Gastroesophageal sphincter (tissue), 4 donors: ENCODE measurements at regions not wholly inside any gene's neighbourhood (a gene's known extent, or its start where the extent isn't known, plus 50 kb on each side); places are given as distances from the start of the nearest gene placed in this dataset.

ENCODE experiments used
- ATAC-seq: fragments of 150-250 bp; one replicate; pipeline ENCODE4 v1.9.1; 2016; ENCODE audit warnings: mild to moderate bottlenecking, moderate library complexity
- H3K27ac ChIP-seq, 4 donors: fragments of 200-600 bp; sonication (generic) in 3 of 4; 1 replicate in 3 of 4; 2 replicates in 1 of 4; pipeline ENCODE4 v1.5.1; 2016 to 2019
- H3K27me3 ChIP-seq: fragments of 200-600 bp; sonication (generic); one replicate; pipeline ENCODE4 v1.5.1; 2019
- H3K36me3 ChIP-seq, 2 donors: fragments of 200-600 bp; sonication (generic); one replicate each; pipeline ENCODE4 v1.5.1; 2019; ENCODE audit warnings: control low read depth in 1 of 2
- H3K4me1 ChIP-seq, 3 donors: fragments of 200-600 bp; sonication (generic); 1 replicate in 2 of 3; 2 replicates in 1 of 3; pipeline ENCODE4 v1.5.1; 2016 to 2019; ENCODE audit warnings: control low read depth in 2 of 3
- H3K4me3 ChIP-seq, 2 donors: fragments of 200-600 bp; sonication (generic); one replicate each; pipeline ENCODE4 v1.5.1; 2019; ENCODE audit warnings: mild to moderate bottlenecking in 1 of 2, moderate library complexity in 1 of 2
- H3K9me3 ChIP-seq, 3 donors: fragments of 200-600 bp; sonication (generic); one replicate each; pipeline ENCODE4 v1.5.1; 2017 to 2019; ENCODE audit warnings: control low read depth in 2 of 3
- EP300 ChIP-seq: sonication (generic); formaldehyde crosslinking; IDR thresholded peaks from one replicate; pipeline ENCODE4 v1.6.1; 2017; ENCODE audit warnings: antibody characterized with exemption, mild to moderate bottlenecking
- POLR2A ChIP-seq, 2 donors: fragments of 450-650 bp; IDR thresholded peaks; one replicate each; pipeline ENCODE4 v1.6.1; 2017; ENCODE audit warnings: antibody characterized with exemption in 2 of 2, mild to moderate bottlenecking in 2 of 2, moderate library complexity in 1 of 2
- POLR2AphosphoS5 ChIP-seq: sonication (generic); formaldehyde crosslinking; IDR thresholded peaks from one replicate; pipeline ENCODE4 v1.6.1; 2017; ENCODE audit warnings: antibody characterized with exemption
- WGBS, 2 donors: methylation state at CpG; one replicate each; pipeline ENCODE4 v1.1.5; 2018; ENCODE audit warnings: low coverage in 1 of 2; 5-methylcytosine and 5-hydroxymethylcytosine counted together
- TF ChIP-seq, protein P1 (sequence below), 4 experiments: fragments of 200-600 bp in 2 of 4; fragments of 450-650 bp in 2 of 4; sonication (generic) in 1 of 4; IDR thresholded peaks; one replicate each; pipeline ENCODE4 v1.5.1; 2017 to 2019; ENCODE audit warnings: antibody characterized with exemption in 4 of 4, mild to moderate bottlenecking in 2 of 4, moderate library complexity in 2 of 4

DNA sequence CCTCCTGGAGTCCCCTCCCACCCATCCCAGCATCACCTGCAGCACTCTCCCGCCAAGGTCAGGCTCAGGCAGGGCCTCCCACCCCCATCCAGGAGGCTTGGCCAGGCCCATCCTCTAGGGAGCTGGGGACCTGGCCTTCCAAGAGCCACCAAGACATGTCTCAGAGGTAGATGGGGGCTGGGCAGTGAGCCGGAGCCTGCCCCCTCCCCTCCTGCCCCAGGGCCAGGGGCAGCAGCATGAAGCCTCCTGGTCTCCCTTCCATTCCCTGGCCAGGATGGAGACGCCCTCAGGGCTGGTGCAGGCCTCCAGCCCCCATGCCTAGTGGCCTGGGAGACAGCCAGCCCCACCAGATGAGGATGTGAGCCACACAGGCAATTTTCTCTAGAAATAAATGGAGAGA lies 69.3 kb upstream of the C14orf180 start:
- WGBS, 2 donors: no CpG with 5 or more reads among the region's 3 CpGs
- Histone ChIP-seq H3K36me3 (no peaks in the 10 kb centered on the region), H3K4me1 (no peaks in the 10 kb centered on the region), H3K4me3 (no peak overlapping the region), H3K27me3 (peaks cover 67% of the 10 kb centered on the region), H3K9me3 (peaks cover 0 to 17% (median 0%) of the 10 kb centered on the region in 3 donors), H3K27ac (no peak overlapping the region)
- ATAC-seq: no peak
- TF ChIP-seq, protein P1, sequence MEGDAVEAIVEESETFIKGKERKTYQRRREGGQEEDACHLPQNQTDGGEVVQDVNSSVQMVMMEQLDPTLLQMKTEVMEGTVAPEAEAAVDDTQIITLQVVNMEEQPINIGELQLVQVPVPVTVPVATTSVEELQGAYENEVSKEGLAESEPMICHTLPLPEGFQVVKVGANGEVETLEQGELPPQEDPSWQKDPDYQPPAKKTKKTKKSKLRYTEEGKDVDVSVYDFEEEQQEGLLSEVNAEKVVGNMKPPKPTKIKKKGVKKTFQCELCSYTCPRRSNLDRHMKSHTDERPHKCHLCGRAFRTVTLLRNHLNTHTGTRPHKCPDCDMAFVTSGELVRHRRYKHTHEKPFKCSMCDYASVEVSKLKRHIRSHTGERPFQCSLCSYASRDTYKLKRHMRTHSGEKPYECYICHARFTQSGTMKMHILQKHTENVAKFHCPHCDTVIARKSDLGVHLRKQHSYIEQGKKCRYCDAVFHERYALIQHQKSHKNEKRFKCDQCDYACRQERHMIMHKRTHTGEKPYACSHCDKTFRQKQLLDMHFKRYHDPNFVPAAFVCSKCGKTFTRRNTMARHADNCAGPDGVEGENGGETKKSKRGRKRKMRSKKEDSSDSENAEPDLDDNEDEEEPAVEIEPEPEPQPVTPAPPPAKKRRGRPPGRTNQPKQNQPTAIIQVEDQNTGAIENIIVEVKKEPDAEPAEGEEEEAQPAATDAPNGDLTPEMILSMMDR (IDR thresholded peaks at IDR 0.05): no peak
- TF ChIP-seq POLR2A (IDR thresholded peaks at IDR 0.05) (no peak), EP300 (no peak), POLR2AphosphoS5 (no peak)

DNA sequence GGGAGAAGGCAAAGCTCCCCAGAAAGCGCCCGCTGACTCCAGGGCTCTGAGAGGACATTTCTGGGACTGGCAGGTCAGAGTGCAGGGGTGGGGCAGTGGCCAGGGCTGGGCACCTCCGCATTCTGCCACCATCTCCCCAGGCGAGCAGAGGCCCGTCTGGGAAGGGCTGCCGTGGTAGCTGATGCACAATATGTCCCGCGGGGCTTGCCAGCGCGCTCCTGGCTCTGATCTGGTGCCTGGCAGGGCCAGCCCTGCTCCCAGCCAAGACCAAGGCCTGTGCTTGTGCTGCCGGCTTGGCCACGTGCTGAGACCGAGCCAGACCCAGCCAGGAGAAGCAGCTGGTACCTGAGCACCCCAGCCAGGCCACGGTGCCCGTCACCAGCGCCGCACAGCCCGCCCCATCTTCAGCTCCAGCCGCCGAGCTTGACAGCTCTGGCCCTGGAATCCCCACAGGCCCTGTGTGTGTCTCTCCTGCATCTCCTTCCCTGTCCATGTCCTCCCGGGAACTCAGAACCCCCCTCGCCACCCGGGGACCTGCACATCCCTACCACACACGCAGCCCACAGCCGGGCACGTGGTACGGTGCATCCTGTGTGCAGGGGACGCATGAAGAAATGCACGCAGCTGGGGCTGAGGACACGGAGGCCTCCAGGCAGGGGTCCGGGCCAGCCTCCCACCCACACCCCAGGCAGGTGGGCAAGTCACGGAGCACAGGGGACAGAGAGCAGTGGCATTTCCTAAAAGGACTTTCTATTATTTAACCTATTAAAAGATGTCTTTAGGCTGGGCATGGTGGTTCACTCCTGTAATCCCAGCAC lies 68.6 kb upstream of the C14orf180 start:
- H3K27me3 ChIP-seq: peaks cover 63% of the 10 kb centered on the region

DNA sequence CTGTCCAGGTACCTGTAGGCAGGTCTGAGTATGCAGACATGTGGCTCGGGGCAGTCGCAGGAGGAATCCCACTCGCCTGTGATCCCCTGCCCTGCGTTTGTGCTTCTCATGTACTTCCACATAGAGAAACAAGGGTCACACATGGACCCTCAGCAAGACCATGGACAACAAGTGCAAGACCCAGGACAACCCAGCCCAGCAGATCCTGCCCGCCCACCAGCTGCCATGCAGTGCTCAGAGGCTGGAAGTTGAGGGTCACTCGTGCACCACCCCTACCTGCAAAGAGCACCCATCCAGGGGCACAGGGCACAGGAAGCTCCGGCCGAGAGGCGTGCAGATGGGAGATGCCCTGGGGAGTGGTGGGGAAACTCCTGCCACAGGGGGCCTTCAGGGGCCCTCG lies 67.5 kb upstream of the C14orf180 start:
- Histone ChIP-seq H3K4me3 (no peak overlapping the region), H3K27ac (no peak overlapping the region), H3K9me3 (peaks cover 0 to 28% (median 0%) of the 10 kb centered on the region in 3 donors), H3K4me1 (no peaks in the 10 kb centered on the region), H3K27me3 (peaks cover 56% of the 10 kb centered on the region), H3K36me3 (no peaks in the 10 kb centered on the region)
- ATAC-seq: no peak
- no CpG with 5 or more reads among the region's 10 CpGs for WGBS, 2 donors
- no peak for TF ChIP-seq POLR2A (IDR thresholded peaks at IDR 0.05)
- TF ChIP-seq POLR2AphosphoS5: no peak
- no peak for TF ChIP-seq EP300
- TF ChIP-seq, protein P1 (IDR thresholded peaks at IDR 0.05): no peak

More for the DNA sequence above, 68.6 kb upstream of the C14orf180 start:
- Histone ChIP-seq H3K9me3 (peaks cover 0 to 20% (median 0%) of the 10 kb centered on the region in 3 donors), H3K4me1 (no peaks in the 10 kb centered on the region), H3K36me3 (no peaks in the 10 kb centered on the region), H3K4me3 (no peak overlapping the region), H3K27ac (no peak overlapping the region)
- 100% methylated on average over 2 of the region's 32 CpGs; no CpG with 5 or more reads in 1 of the 2 donors for WGBS, 2 donors
- ATAC-seq: no peak
- no peak for TF ChIP-seq EP300
- TF ChIP-seq, protein P1 (IDR thresholded peaks at IDR 0.05): no peak
- no peak for TF ChIP-seq POLR2AphosphoS5
- TF ChIP-seq POLR2A (IDR thresholded peaks at IDR 0.05): no peak

DNA sequence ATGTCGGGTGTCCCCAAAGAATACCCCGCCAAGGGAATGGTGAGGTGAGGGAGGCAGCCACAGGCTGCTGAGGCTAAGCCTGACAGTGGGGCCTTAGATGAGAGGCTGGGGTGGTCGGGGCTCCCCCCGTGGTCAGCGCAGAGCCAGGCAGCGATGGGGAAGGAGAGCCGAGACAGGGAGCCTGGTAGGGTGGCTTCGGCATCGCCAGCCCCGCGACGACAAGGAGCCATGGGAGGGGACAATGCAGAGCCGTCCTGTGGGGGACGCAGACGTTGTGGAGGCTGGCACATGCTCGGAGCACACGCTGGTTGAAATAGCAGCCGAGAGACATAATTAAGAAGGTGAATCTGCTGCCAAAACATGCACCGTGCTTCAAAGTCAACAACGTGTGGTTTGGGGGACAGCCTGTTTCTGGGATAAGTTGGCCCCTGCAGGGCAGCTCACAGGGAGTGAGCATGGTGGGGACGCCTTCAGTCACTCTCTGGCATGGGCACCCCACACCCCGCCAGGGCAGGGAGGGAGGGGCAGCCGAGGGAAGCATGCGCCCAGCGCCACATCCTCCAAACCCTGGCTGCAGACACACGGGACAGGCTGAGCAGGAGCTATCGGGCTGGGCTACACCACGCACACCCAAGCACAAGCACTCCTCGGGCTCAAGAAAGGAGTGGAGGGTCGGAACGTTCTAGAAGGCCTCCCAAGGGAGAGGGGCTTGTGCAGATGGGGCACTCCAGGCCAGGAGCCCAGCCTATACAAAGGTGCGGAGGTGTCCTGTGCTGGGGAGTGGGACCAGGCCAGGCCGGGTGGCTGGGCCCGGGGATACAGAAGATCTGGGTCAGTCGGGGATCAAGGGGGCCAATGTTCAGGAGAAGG lies 66.6 kb upstream of the C14orf180 start:
- H3K27ac ChIP-seq: no peak overlapping the region
- no peaks in the 10 kb centered on the region for H3K4me1 ChIP-seq
- peaks cover 52% of the 10 kb centered on the region for H3K27me3 ChIP-seq
- no peak for ATAC-seq
- H3K9me3 ChIP-seq: peaks cover 0 to 28% (median 0%) of the 10 kb centered on the region in 3 donors
- 72% methylated on average over 15 of the region's 35 CpGs; no CpG with 5 or more reads in 1 of the 2 donors for WGBS, 2 donors
- no peak for TF ChIP-seq POLR2AphosphoS5
- H3K36me3 ChIP-seq: no peaks in the 10 kb centered on the region
- H3K4me3 ChIP-seq: no peak overlapping the region

DNA sequence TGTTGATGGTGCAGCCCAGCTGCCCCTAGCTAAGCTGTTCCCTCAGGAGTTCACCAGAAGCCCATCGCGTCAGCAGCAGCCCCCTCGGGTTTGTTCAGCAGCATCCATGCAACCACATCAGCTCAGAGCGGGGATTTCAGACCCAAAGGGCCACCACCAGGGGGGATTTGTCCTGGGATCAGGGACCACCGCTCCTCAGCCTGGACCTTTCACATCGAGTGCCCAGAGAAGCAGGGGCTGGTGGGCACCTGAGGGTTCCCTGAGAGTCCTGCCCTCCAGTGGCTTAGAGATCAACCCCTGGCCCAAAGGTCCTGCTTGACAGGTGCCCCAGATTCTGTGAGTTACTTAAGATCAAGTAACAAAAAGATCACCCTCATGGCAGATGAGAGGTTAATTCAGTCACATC lies 65.9 kb upstream of the C14orf180 start:
- Histone ChIP-seq H3K9me3 (peaks cover 0 to 25% (median 0%) of the 10 kb centered on the region in 3 donors), H3K4me3 (no peak overlapping the region), H3K4me1 (no peaks in the 10 kb centered on the region), H3K36me3 (no peaks in the 10 kb centered on the region), H3K27me3 (peaks cover 52% of the 10 kb centered on the region), H3K27ac (no peak overlapping the region)
- TF ChIP-seq POLR2AphosphoS5 (no peak), EP300 (no peak), POLR2A (IDR thresholded peaks at IDR 0.05) (no peak)
- TF ChIP-seq, protein P1 (IDR thresholded peaks at IDR 0.05): no peak
- ATAC-seq: no peak
- 100% methylated on average over 1 of the region's 6 CpGs; no CpG with 5 or more reads in 1 of the 2 donors for WGBS, 2 donors
